KMS-11 (cell line): ENCODE measurements at regions not wholly inside any gene's neighbourhood (a gene's known extent, or its start where the extent isn't known, plus 50 kb on each side); places are given as distances from the start of the nearest gene placed in this dataset.
A peak's percentile ranks its signal among the peaks of the same experiment; 100 is the strongest.

Experiments used
- H2AFZ ChIP-seq: fragments of 200-600 bp; sonication (generic); 2 replicates; pipeline ENCODE4 v1.6.1; 2016; ENCODE audit warnings: antibody characterized with exemption, mixed run types, low read depth
- H3K27ac ChIP-seq: fragments of 200-600 bp; sonication (generic); 2 replicates; pipeline ENCODE4 v1.6.1; 2016; ENCODE audit warnings: mild to moderate bottlenecking, mixed run types
- H3K27me3 ChIP-seq: fragments of 200-600 bp; sonication (generic); 2 replicates; pipeline ENCODE4 v1.6.1; 2017; ENCODE audit warnings: mild to moderate bottlenecking, low read depth, mixed run types, moderate library complexity; ENCODE audit not compliant: insufficient read depth
- H3K36me3 ChIP-seq: fragments of 200-600 bp; sonication (generic); 2 replicates; pipeline ENCODE4 v1.6.1; 2017; ENCODE audit warnings: mild to moderate bottlenecking, mixed run types; ENCODE audit not compliant: insufficient read depth
- H3K4me1 ChIP-seq: fragments of 200-600 bp; sonication (generic); 2 replicates; pipeline ENCODE4 v1.6.1; 2016; ENCODE audit warnings: mild to moderate bottlenecking, low read depth, mixed run types; ENCODE audit not compliant: poor library complexity, severe bottlenecking
- H3K4me2 ChIP-seq: fragments of 200-600 bp; sonication (generic); 2 replicates; pipeline ENCODE4 v1.7.0; 2016; ENCODE audit warnings: mild to moderate bottlenecking, mixed run types
- H3K4me3 ChIP-seq: fragments of 200-600 bp; sonication (generic); IDR thresholded peaks from 2 replicates; pipeline ENCODE4 v1.6.1; 2017; ENCODE audit warnings: low read depth, low read length, mixed read lengths; ENCODE audit not compliant: insufficient read depth
- H3K79me2 ChIP-seq: fragments of 200-600 bp; sonication (generic); 2 replicates; pipeline ENCODE4 v1.6.1; 2016; ENCODE audit warnings: low read depth, mixed run types; ENCODE audit not compliant: insufficient read depth
- H3K9ac ChIP-seq: fragments of 200-600 bp; sonication (generic); 2 replicates; pipeline ENCODE4 v1.6.1; 2016; ENCODE audit warnings: mild to moderate bottlenecking, mixed run types
- H4K20me1 ChIP-seq: fragments of 200-600 bp; sonication (generic); 2 replicates; pipeline ENCODE4 v1.6.1; 2016; ENCODE audit warnings: mild to moderate bottlenecking, mixed run types; ENCODE audit not compliant: insufficient read depth
- TF ChIP-seq, protein P1 (sequence below): fragments of 200-600 bp; sonication (generic); conservative IDR thresholded peaks from 2 replicates; pipeline ENCODE4 v1.6.1; 2017; ENCODE audit warnings: low read depth, mild to moderate bottlenecking, antibody characterized with exemption, low read length, moderate library complexity, mixed read lengths

DNA sequence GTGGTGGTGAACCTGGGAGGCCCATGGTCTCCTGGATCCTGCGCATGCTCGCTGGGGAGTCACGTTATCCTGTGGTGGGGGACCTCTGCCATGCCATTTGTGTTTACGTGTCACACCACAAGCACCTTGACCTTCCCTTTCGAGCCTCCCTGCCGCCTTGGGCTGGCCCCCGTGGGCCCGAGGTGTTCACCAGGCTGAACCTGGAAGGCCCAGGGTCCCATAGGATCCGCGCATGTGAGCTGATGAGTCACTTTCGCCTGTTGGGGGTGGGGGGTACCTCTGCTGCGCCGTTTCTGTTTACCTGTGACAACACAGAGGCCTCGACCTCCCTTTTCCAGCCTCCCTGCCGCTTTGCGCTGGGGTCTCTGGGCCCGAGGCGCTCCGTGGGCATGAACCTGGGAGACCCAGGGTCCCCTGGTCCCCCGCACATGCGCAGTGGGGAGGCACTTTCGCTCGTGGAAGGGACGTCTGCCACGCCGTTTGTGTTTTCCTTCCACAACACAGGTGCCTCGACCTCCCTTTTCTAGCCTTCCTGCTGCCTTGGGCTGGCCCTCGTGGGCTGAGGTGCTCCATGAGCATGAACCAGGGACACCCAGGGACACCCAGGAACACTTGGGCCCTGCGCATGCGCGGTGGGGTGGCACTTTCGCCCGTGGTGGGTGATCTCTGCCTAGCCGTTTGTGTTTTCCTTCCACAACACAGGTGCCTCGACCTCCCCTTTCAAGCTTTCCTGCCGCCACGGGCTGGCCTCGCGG, 334.1 kb downstream of the ALG10 start:
- no peaks in the 10 kb centered on the region for H3K4me1 ChIP-seq
- no peaks in the 10 kb centered on the region for H3K79me2 ChIP-seq
- no peaks in the 10 kb centered on the region for H3K36me3 ChIP-seq
- no peaks in the 10 kb centered on the region for H4K20me1 ChIP-seq
- peaks cover 38% of the 10 kb centered on the region for H3K27me3 ChIP-seq
- TF ChIP-seq, protein P1, sequence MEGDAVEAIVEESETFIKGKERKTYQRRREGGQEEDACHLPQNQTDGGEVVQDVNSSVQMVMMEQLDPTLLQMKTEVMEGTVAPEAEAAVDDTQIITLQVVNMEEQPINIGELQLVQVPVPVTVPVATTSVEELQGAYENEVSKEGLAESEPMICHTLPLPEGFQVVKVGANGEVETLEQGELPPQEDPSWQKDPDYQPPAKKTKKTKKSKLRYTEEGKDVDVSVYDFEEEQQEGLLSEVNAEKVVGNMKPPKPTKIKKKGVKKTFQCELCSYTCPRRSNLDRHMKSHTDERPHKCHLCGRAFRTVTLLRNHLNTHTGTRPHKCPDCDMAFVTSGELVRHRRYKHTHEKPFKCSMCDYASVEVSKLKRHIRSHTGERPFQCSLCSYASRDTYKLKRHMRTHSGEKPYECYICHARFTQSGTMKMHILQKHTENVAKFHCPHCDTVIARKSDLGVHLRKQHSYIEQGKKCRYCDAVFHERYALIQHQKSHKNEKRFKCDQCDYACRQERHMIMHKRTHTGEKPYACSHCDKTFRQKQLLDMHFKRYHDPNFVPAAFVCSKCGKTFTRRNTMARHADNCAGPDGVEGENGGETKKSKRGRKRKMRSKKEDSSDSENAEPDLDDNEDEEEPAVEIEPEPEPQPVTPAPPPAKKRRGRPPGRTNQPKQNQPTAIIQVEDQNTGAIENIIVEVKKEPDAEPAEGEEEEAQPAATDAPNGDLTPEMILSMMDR, result no peak
- peak overlapping the region; percentile 15; the same call in 1 of the 2 replicates for H3K4me2 ChIP-seq
- H2AFZ ChIP-seq, result peak overlapping the region; percentile 45
- H3K4me3 ChIP-seq, result no peak overlapping the region
- H3K9ac ChIP-seq, result no peak overlapping the region
- no peak overlapping the region for H3K27ac ChIP-seq

DNA sequence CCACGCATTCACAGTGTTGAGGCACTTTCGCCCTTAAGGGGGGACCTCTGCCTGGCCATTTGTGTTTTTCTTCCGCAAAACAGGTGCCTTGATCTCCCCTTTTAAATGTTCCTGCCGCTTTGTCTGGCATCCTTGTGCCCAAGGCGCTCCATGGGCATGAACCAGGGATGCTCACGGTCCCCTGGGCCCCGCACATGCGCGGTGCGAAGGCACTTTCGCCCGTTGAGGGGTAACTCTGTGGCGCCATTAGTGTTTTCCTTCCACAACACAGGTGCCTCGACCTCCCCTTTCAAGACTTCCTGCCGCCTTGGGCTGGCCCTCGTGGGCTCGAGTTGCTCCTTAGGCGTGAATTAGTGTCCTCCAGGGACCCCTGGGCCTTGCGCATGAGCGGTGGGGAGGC, 335.5 kb downstream of the ALG10 start:
- no peaks in the 10 kb centered on the region for H3K79me2 ChIP-seq
- no peaks in the 10 kb centered on the region for H3K4me1 ChIP-seq
- H3K27ac ChIP-seq, result no peak overlapping the region
- peaks cover 44% of the 10 kb centered on the region for H3K27me3 ChIP-seq
- H3K4me2 ChIP-seq, result no peak overlapping the region
- TF ChIP-seq, protein P1, result no peak
- H3K9ac ChIP-seq, result no peak overlapping the region
- H3K36me3 ChIP-seq, result no peaks in the 10 kb centered on the region
- H4K20me1 ChIP-seq, result no peaks in the 10 kb centered on the region
- no peak overlapping the region for H2AFZ ChIP-seq
- H3K4me3 ChIP-seq, result no peak overlapping the region

DNA sequence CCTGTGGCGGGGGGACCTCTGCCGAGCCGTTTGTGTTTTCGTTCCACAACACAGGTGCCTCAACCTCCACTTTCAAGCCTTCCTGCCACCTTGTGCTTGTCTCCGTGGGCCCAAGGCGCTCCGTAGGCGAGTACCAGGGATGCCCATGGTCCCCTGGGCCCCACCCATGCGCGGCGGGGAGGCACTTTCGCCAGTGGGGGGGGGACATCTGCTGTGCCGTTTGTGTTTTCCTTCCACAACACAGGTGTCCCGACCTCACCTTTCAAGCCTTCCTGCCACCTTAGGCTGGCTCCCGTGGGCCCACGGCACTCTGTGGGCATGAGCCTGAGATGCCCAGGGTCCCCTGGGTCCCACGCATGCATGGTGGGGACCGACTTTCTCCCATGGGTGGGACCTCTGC, 335.9 kb downstream of the ALG10 start:
- Histone ChIP-seq H2AFZ (no peak overlapping the region), H3K79me2 (no peaks in the 10 kb centered on the region), H3K27me3 (peaks cover 44% of the 10 kb centered on the region), H4K20me1 (no peaks in the 10 kb centered on the region), H3K36me3 (no peaks in the 10 kb centered on the region), H3K4me1 (no peaks in the 10 kb centered on the region), H3K27ac (no peak overlapping the region), H3K9ac (no peak overlapping the region), H3K4me3 (no peak overlapping the region), H3K4me2 (no peak overlapping the region)
- TF ChIP-seq, protein P1, result no peak

DNA sequence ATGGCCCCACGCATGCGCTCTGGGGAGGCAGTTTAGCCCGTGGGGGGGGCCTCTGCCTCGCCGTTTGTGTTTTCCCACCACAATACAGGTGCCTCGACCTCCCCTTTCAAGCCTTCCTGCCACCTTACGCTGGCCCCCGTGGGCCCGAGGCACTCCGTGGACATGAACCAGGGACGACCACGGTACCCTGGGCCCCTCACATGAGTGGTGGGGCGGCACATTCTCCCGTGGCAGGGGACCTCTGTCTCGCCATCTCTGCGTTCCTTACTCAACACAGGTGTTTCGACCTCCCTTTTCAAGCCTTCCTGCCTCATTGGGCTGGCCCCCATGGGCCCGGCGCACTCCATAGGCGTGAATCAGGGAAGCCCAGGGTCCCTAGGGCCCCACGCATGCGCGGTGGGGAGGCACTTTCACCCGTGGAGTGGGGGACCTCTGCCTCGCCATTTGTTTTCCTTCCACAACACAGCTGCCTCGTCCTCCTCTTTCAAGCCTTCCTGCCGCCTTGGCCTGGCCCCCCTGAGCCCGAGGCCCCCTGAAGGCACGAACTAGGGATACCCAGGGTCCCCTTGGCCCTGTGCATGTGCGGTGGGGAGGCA, 339.5 kb downstream of the ALG10 start:
- no peak overlapping the region for H2AFZ ChIP-seq
- no peaks in the 10 kb centered on the region for H3K79me2 ChIP-seq
- H3K4me1 ChIP-seq, result no peaks in the 10 kb centered on the region
- H3K9ac ChIP-seq, result no peak overlapping the region
- no peaks in the 10 kb centered on the region for H4K20me1 ChIP-seq
- H3K4me2 ChIP-seq, result no peak overlapping the region
- TF ChIP-seq, protein P1, result no peak
- no peak overlapping the region for H3K4me3 ChIP-seq
- H3K36me3 ChIP-seq, result no peaks in the 10 kb centered on the region
- no peak overlapping the region for H3K27ac ChIP-seq
- peaks cover 33% of the 10 kb centered on the region for H3K27me3 ChIP-seq
